H7 (cell line): ENCODE measurements at regions not wholly inside any gene's neighbourhood (a gene's known extent, or its start where the extent isn't known, plus 50 kb on each side); places are given as distances from the start of the nearest gene placed in this dataset.
"Not testable (repeated sequence)": the region's sequence is repeated elsewhere in the genome, so short reads cannot be mapped to it uniquely, and the experiment has no call there.

Source experiments
- DNase-seq: peaks from one replicate; pipeline ENCODE4 v3.0.0; 2012
- H3K27me3 ChIP-seq: 2 replicates; pipeline ENCODE4 v1.6.0; 2011; ENCODE audit warnings: mild to moderate bottlenecking, low read length; ENCODE audit not compliant: control insufficient read depth, insufficient read depth
- H3K36me3 ChIP-seq: replicated peaks from 2 replicates; pipeline ENCODE4 v1.5.1; 2011; ENCODE audit warnings: low read length; ENCODE audit not compliant: control insufficient read depth, insufficient read depth
- H3K4me3 ChIP-seq: 2 replicates; pipeline ENCODE4 v1.5.1; 2011; ENCODE audit warnings: low read depth, mild to moderate bottlenecking, control low read depth, low read length, moderate library complexity; ENCODE audit not compliant: insufficient read depth

GRCh38 chr13:68905186-68905585, 1202.4 kb upstream of the ATXN8OS start:
- no peaks in the 10 kb centered on the region for H3K36me3 ChIP-seq

GRCh38 chr13:68897331-68897928, 1210.2 kb upstream of the ATXN8OS start:
- DNase-seq = no peak
- Histone ChIP-seq H3K36me3 (no peaks in the 10 kb centered on the region), H3K4me3 (no peak overlapping the region)

More at GRCh38 chr13:68905186-68905585, 1202.4 kb upstream of the ATXN8OS start:
- Histone ChIP-seq H3K27me3 (no peaks in the 10 kb centered on the region), H3K4me3 (no peak overlapping the region)
- no peak for DNase-seq

GRCh38 chr13:68895696-68896095, 1211.9 kb upstream of the ATXN8OS start:
- no peak for DNase-seq
- Histone ChIP-seq H3K4me3 (no peak overlapping the region), H3K27me3 (no peaks in the 10 kb centered on the region), H3K36me3 (no peaks in the 10 kb centered on the region)

More at GRCh38 chr13:68897331-68897928, 1210.2 kb upstream of the ATXN8OS start:
- no peaks in the 10 kb centered on the region for H3K27me3 ChIP-seq

- not testable (repeated sequence) for H3K27me3 ChIP-seq, DNase-seq, H3K36me3 ChIP-seq, H3K4me3 ChIP-seq
Measured at GRCh38 chr13:68893721-68894120, 1213.9 kb upstream of the ATXN8OS start.

- not testable (repeated sequence) for H3K27me3 ChIP-seq, H3K4me3 ChIP-seq, DNase-seq, H3K36me3 ChIP-seq
Measured at GRCh38 chr13:68892596-68892995, 1215.0 kb upstream of the ATXN8OS start.

- H3K27me3 ChIP-seq, H3K36me3 ChIP-seq, H3K4me3 ChIP-seq, DNase-seq: not testable (repeated sequence)
Measured at GRCh38 chr13:68890101-68890500, 1217.5 kb upstream of the ATXN8OS start.

GRCh38 chr13:68888832-68889231, 1218.8 kb upstream of the ATXN8OS start:
- no peaks in the 10 kb centered on the region for H3K36me3 ChIP-seq
- no peak overlapping the region for H3K4me3 ChIP-seq
- no peak for DNase-seq
- H3K27me3 ChIP-seq = no peaks in the 10 kb centered on the region

- Histone ChIP-seq H3K27me3 (no peaks in the 10 kb centered on the region), H3K4me3 (no peak overlapping the region), H3K36me3 (no peaks in the 10 kb centered on the region)
- no peak for DNase-seq
Measured at GRCh38 chr13:68872338-68872737, 1235.3 kb upstream of the ATXN8OS start.

- Histone ChIP-seq H3K4me3 (no peak overlapping the region), H3K27me3 (no peaks in the 10 kb centered on the region), H3K36me3 (no peaks in the 10 kb centered on the region)
- DNase-seq = no peak
Measured at GRCh38 chr13:68851026-68851425, 1256.6 kb upstream of the ATXN8OS start.

- H3K27me3 ChIP-seq = no peaks in the 10 kb centered on the region
- H3K4me3 ChIP-seq = no peak overlapping the region
Measured at GRCh38 chr13:68850160-68850559, 1257.5 kb upstream of the ATXN8OS start.

GRCh38 chr13:68846663-68847062, 1261.0 kb upstream of the ATXN8OS start:
- Histone ChIP-seq H3K36me3 (no peaks in the 10 kb centered on the region), H3K4me3 (no peak overlapping the region), H3K27me3 (no peaks in the 10 kb centered on the region)
- DNase-seq = no peak

More at GRCh38 chr13:68850160-68850559, 1257.5 kb upstream of the ATXN8OS start:
- no peak for DNase-seq
- H3K36me3 ChIP-seq = no peaks in the 10 kb centered on the region

GRCh38 chr13:68834375-68834774, 1273.3 kb upstream of the ATXN8OS start:
- Histone ChIP-seq H3K4me3 (no peak overlapping the region), H3K27me3 (no peaks in the 10 kb centered on the region), H3K36me3 (no peaks in the 10 kb centered on the region)
- DNase-seq = no peak

GRCh38 chr13:68816715-68817114, 1290.9 kb upstream of the ATXN8OS start:
- H3K36me3 ChIP-seq = no peaks in the 10 kb centered on the region
- no peaks in the 10 kb centered on the region for H3K27me3 ChIP-seq
- H3K4me3 ChIP-seq = no peak overlapping the region
- DNase-seq = no peak

- Histone ChIP-seq H3K4me3 (no peak overlapping the region), H3K36me3 (no peaks in the 10 kb centered on the region), H3K27me3 (no peaks in the 10 kb centered on the region)
- no peak for DNase-seq
Measured at GRCh38 chr13:68813180-68813796, 1294.3 kb upstream of the ATXN8OS start.

GRCh38 chr13:68810660-68811059, 1297.0 kb upstream of the ATXN8OS start:
- Histone ChIP-seq H3K36me3 (no peaks in the 10 kb centered on the region), H3K27me3 (no peaks in the 10 kb centered on the region), H3K4me3 (no peak overlapping the region)
- DNase-seq = peak; percentile 8
